Keratinocyte (primary cell): ENCODE measurements at regions not wholly inside any gene's neighbourhood (a gene's known extent, or its start where the extent isn't known, plus 50 kb on each side); places are given as distances from the start of the nearest gene placed in this dataset.

Source experiments
- DNase-seq: peaks from one replicate; pipeline ENCODE4 v3.0.0-alpha.2; 2011; ENCODE audit warnings: low read depth, missing footprints, low spot score
- FAIRE-seq: peaks from 2 replicates; lab custom pipeline; 2011; peaks lifted over from hg19 to GRCh38; lab: Jason Lieb, UNC
- H2AFZ ChIP-seq: 2 replicates; pipeline ENCODE4 v1.6.0; 2012; ENCODE audit warnings: low read length, control low read depth, inconsistent platforms; ENCODE audit not compliant: control insufficient read depth
- H3K27ac ChIP-seq: 2 replicates; pipeline ENCODE4 v1.5.1; 2011; ENCODE audit warnings: low read length; ENCODE audit not compliant: control insufficient read depth, insufficient read depth
- H3K27me3 ChIP-seq: 3 replicates; pipeline ENCODE4 v1.6.0; 2011; ENCODE audit warnings: low read length; ENCODE audit not compliant: control insufficient read depth, insufficient read depth; ENCODE audit errors: extremely low read depth
- H3K36me3 ChIP-seq, 2 experiments: 2 replicates in 1 of 2; 3 replicates in 1 of 2; pipeline ENCODE4 v1.5.1; 2011; ENCODE audit warnings: low read length in 2 of 2, mild to moderate bottlenecking in 1 of 2; ENCODE audit not compliant: control insufficient read depth in 2 of 2, insufficient read depth in 2 of 2; ENCODE audit errors: extremely low read depth in 1 of 2
- H3K4me1 ChIP-seq: 3 replicates; pipeline ENCODE4 v1.5.1; 2011; ENCODE audit warnings: low read length; ENCODE audit not compliant: control insufficient read depth, insufficient read depth; ENCODE audit errors: extremely low read depth
- H3K4me2 ChIP-seq: 3 replicates; pipeline ENCODE4 v1.6.0; 2011; ENCODE audit warnings: low read depth, low read length; ENCODE audit not compliant: control insufficient read depth, insufficient read depth; ENCODE audit errors: extremely low read depth
- H3K4me3 ChIP-seq, 3 experiments: fragments of 200-600 bp in 1 of 3; sonication (generic) in 1 of 3; 2 replicates in 2 of 3; 3 replicates in 1 of 3; pipeline ENCODE4 v1.5.1; 2011 to 2016; ENCODE audit warnings: low read length in 3 of 3, mild to moderate bottlenecking in 3 of 3, control low read depth in 2 of 3, inconsistent platforms in 1 of 3, low read depth in 1 of 3, mixed read lengths in 1 of 3, mixed run types in 1 of 3, moderate library complexity in 1 of 3; ENCODE audit not compliant: control insufficient read depth in 2 of 3, insufficient read depth in 2 of 3; ENCODE audit errors: extremely low read depth in 1 of 3
- H3K79me2 ChIP-seq: 2 replicates; pipeline ENCODE4 v1.6.0; 2012; ENCODE audit warnings: low read length; ENCODE audit not compliant: control insufficient read depth, insufficient read depth
- H3K9ac ChIP-seq: 3 replicates; pipeline ENCODE4 v1.6.0; 2011; ENCODE audit warnings: low read length; ENCODE audit not compliant: control insufficient read depth, insufficient read depth; ENCODE audit errors: extremely low read depth
- H3K9me1 ChIP-seq: 3 replicates; pipeline ENCODE4 v1.6.0; 2011; ENCODE audit warnings: low read length; ENCODE audit not compliant: control insufficient read depth, insufficient read depth; ENCODE audit errors: extremely low read depth
- H3K9me3 ChIP-seq: 2 replicates; pipeline ENCODE4 v1.5.1; 2012; ENCODE audit warnings: low read depth, low read length; ENCODE audit not compliant: control insufficient read depth
- H4K20me1 ChIP-seq: 3 replicates; pipeline ENCODE4 v1.6.0; 2011; ENCODE audit warnings: low read length; ENCODE audit not compliant: control insufficient read depth, insufficient read depth; ENCODE audit errors: extremely low read depth
- EZH2 ChIP-seq: IDR thresholded peaks from one replicate; pipeline ENCODE4 v1.6.1; 2012; ENCODE audit warnings: inconsistent platforms, mild to moderate bottlenecking, low read length, moderate library complexity
- dilution Hi-C: fragments of 300-500 bp; cut with MboI; formaldehyde crosslinking; loops from one replicate; pipeline ENCODE4 v1.7.0; 2020; ENCODE audit warnings: low sequenced_read_pairs; ENCODE audit not compliant: extremely low pct_ligation_motif_present
- TF ChIP-seq, protein P1 (sequence below), 3 experiments: IDR thresholded peaks in 1 of 3; conservative IDR thresholded peaks in 1 of 3; optimal IDR thresholded peaks in 1 of 3; 2 replicates in 2 of 3; 3 replicates in 1 of 3; pipeline versions ENCODE3 to v1.5.1; 2011; ENCODE audit warnings: low read length in 3 of 3, mild to moderate bottlenecking in 3 of 3, moderate library complexity in 2 of 3, control low read depth in 1 of 3, inconsistent platforms in 1 of 3; ENCODE audit not compliant: insufficient read depth in 2 of 3; ENCODE audit errors: extremely low read depth in 1 of 3

DNA sequence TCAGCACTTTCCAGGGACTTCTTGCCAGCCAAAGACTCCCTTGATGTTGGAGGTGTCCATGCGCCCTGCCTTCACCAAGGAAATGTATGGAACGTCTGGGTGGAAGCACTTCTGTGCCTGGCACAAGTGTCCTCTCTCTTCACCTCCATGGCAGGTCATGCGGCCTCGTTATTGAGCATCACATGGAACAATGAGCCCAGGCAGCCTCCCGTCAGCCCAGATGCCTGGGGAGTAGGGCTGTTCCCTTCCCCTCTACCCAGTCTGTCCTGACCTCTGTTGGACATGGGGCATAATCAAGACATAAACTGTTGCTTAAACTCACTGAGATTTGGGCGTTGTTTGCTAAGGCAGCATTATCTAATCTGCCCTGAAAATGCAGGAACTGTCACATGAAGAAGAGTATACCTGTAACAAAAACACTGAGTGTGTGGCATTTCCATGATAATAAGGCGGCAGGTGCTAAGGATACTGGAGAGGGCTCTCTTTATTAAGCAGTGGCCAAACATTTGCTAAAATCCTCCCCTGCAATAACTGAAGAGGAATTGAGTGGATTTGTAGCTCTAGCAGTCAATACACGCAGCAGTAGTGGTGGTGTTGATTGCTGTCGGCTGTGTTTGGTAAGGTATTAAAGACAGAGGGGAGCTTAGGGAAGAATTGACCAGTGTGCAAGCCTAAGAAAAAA is 338.2 kb upstream of the ATP10A start:
- peaks cover 6% of the 10 kb centered on the region for H3K9me3 ChIP-seq
- no peak for DNase-seq
- H3K9me1 ChIP-seq: no peaks in the 10 kb centered on the region
- H3K27me3 ChIP-seq: no peaks in the 10 kb centered on the region
- no peak for TF ChIP-seq EZH2
- TF ChIP-seq, protein P1, sequence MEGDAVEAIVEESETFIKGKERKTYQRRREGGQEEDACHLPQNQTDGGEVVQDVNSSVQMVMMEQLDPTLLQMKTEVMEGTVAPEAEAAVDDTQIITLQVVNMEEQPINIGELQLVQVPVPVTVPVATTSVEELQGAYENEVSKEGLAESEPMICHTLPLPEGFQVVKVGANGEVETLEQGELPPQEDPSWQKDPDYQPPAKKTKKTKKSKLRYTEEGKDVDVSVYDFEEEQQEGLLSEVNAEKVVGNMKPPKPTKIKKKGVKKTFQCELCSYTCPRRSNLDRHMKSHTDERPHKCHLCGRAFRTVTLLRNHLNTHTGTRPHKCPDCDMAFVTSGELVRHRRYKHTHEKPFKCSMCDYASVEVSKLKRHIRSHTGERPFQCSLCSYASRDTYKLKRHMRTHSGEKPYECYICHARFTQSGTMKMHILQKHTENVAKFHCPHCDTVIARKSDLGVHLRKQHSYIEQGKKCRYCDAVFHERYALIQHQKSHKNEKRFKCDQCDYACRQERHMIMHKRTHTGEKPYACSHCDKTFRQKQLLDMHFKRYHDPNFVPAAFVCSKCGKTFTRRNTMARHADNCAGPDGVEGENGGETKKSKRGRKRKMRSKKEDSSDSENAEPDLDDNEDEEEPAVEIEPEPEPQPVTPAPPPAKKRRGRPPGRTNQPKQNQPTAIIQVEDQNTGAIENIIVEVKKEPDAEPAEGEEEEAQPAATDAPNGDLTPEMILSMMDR (optimal IDR thresholded peaks at IDR 0.05 in 1 of 3, IDR thresholded peaks at IDR 0.05 in 1 of 3, conservative IDR thresholded peaks at IDR 0.05 in 1 of 3; ENCODE audit: extremely low read depth in 1 of 3, insufficient read depth in 2 of 3, low read length in 3 of 3): no peak
- dilution Hi-C loops: no loop called here
- H3K9ac ChIP-seq: no peak overlapping the region
- H3K4me1 ChIP-seq: no peaks in the 10 kb centered on the region
- no peaks in the 10 kb centered on the region for H3K36me3 ChIP-seq
- H3K4me2 ChIP-seq: no peak overlapping the region
- H3K27ac ChIP-seq: no peak overlapping the region
- H2AFZ ChIP-seq: no peak overlapping the region
- no peaks in the 10 kb centered on the region for H4K20me1 ChIP-seq
- FAIRE-seq: no peak
- no peak overlapping the region for H3K4me3 ChIP-seq
- no peaks in the 10 kb centered on the region for H3K79me2 ChIP-seq

DNA sequence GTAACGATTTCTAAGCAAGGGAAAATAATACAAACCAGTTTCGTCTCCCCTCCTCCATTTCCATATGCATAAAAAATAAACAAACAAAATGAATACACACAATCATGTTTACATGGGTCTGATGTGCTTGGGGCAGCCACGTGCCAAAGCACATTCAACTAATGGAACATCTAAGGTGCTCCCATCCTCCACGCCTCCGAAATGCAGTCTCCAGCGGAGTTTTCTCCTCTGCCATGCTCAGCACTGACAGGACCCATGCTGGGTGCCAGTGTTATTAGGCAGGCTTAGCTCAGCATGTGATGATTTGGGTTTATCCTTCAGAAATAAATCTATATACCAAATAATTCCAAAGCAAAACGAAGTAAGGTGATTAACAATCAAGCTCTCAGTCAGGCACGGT is 337.3 kb upstream of the ATP10A start:
- H3K79me2 ChIP-seq: no peaks in the 10 kb centered on the region
- H3K4me3 ChIP-seq: no peak overlapping the region
- no peak for DNase-seq
- H3K9me1 ChIP-seq: no peaks in the 10 kb centered on the region
- H4K20me1 ChIP-seq: no peaks in the 10 kb centered on the region
- no peaks in the 10 kb centered on the region for H3K4me1 ChIP-seq
- H3K9ac ChIP-seq: no peak overlapping the region
- H3K27me3 ChIP-seq: no peaks in the 10 kb centered on the region
- H3K27ac ChIP-seq: no peak overlapping the region
- dilution Hi-C loops: no loop called here
- no peak overlapping the region for H3K4me2 ChIP-seq
- FAIRE-seq: no peak
- H3K36me3 ChIP-seq: no peaks in the 10 kb centered on the region
- H2AFZ ChIP-seq: no peak overlapping the region
- peaks cover 6% of the 10 kb centered on the region for H3K9me3 ChIP-seq
- no peak for TF ChIP-seq EZH2
- TF ChIP-seq, protein P1 (optimal IDR thresholded peaks at IDR 0.05 in 1 of 3, IDR thresholded peaks at IDR 0.05 in 1 of 3, conservative IDR thresholded peaks at IDR 0.05 in 1 of 3; ENCODE audit: extremely low read depth in 1 of 3, insufficient read depth in 2 of 3, low read length in 3 of 3): no peak
